Epithelial cell of proximal tubule (primary cell): ENCODE measurements at regions not wholly inside any gene's neighbourhood (a gene's known extent, or its start where the extent isn't known, plus 50 kb on each side); places are given as distances from the start of the nearest gene placed in this dataset.

Source experiments
- DNase-seq: peaks from one replicate; pipeline ENCODE4 v3.0.0-alpha.2; 2011; ENCODE audit warnings: low read depth
- H3K4me3 ChIP-seq: 2 replicates; pipeline ENCODE4 v1.5.1; 2011; ENCODE audit warnings: low read depth, mild to moderate bottlenecking, low read length
- TF ChIP-seq, protein P1 (sequence below): conservative IDR thresholded peaks from 2 replicates; pipeline ENCODE4 v1.5.1; 2012; ENCODE audit warnings: low read depth, mild to moderate bottlenecking, low read length

- TF ChIP-seq, protein P1, sequence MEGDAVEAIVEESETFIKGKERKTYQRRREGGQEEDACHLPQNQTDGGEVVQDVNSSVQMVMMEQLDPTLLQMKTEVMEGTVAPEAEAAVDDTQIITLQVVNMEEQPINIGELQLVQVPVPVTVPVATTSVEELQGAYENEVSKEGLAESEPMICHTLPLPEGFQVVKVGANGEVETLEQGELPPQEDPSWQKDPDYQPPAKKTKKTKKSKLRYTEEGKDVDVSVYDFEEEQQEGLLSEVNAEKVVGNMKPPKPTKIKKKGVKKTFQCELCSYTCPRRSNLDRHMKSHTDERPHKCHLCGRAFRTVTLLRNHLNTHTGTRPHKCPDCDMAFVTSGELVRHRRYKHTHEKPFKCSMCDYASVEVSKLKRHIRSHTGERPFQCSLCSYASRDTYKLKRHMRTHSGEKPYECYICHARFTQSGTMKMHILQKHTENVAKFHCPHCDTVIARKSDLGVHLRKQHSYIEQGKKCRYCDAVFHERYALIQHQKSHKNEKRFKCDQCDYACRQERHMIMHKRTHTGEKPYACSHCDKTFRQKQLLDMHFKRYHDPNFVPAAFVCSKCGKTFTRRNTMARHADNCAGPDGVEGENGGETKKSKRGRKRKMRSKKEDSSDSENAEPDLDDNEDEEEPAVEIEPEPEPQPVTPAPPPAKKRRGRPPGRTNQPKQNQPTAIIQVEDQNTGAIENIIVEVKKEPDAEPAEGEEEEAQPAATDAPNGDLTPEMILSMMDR, result no peak
- no peak for DNase-seq
- no peak overlapping the region for H3K4me3 ChIP-seq
Measured at GRCh38 chr14:62077676-62078261, 315.5 kb downstream of the SNAPC1 start.

- TF ChIP-seq, protein P1, result no peak
- DNase-seq, result no peak
- H3K4me3 ChIP-seq, result no peak overlapping the region
Measured at GRCh38 chr14:62079038-62079437, 316.8 kb downstream of the SNAPC1 start.

DNA sequence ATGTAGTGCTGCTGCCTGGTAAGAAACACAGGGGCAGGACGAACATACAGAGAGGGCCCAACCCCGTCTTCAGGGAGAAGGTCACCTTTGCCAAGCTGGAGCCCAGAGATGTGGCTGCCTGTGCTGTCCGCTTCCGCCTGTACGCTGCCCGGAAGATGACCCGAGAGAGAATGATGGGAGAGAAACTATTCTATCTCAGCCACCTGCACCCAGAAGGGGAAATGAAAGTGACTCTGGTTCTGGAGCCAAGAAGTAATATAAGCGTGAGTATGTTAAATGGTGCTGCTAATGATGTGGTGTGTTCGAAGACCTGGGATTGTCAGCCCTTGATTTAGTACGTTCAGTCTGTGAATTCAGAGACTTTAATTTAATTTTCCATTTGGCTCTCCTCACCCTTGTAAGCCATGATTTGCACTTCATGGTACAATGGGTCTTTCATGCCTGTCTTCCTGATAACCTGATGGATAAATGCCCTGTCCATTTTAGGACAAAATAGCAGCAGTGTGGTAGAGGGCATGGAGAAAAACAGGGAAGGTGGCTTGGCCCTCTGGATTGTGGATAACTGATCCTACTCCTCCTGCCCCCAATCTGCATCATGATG, 318.9 kb downstream of the SNAPC1 start:
- TF ChIP-seq, protein P1, result no peak
- DNase-seq, result no peak
- H3K4me3 ChIP-seq, result no peak overlapping the region

- no peak overlapping the region for H3K4me3 ChIP-seq
- no peak for DNase-seq
- TF ChIP-seq, protein P1, result no peak
Measured at GRCh38 chr14:62081951-62082350, 319.7 kb downstream of the SNAPC1 start.

DNA sequence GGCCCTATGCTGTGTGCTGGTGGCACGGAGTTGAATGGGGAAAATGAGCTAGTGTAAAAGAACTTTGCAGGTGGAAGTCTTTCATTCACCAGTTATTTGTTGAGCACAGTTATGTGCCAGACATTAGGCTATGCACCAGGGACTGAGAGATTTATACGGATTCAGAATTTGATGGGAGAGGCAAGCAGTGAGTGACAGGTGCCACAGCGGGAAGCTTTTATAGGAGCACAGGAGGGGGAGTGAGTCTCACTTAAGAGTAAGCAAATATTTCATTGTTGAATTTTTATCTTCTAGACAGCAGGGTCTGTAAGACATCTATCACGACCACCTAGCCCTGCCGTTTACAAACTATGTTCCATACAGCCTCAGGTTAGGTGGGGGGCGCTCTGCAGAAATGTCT, 320.6 kb downstream of the SNAPC1 start:
- TF ChIP-seq, protein P1, result no peak
- no peak for DNase-seq
- no peak overlapping the region for H3K4me3 ChIP-seq

- no peak for DNase-seq
- TF ChIP-seq, protein P1, result no peak
Measured at GRCh38 chr14:62084020-62084419, 321.8 kb downstream of the SNAPC1 start.

DNA sequence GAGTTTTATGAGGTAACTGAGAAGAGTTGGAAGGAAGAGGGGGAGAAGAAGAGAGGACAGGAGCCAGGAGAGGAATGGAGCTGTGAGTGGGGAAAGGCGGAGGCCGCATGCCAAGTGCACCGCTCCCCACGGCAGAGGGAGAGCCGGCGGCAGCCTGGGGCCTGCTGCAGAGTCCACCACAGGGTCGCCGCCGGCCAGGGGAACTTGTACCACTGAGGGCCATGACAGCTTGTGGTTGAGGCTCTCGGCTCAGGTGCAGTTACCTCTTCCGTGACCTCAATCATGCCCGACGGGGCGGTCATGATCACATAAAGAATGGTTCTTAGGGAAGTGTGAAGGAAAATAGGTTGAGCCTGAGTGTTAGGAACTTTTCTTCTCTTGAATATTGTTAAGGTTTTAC, 325.0 kb downstream of the SNAPC1 start:
- DNase-seq, result no peak
- H3K4me3 ChIP-seq, result no peak overlapping the region
- TF ChIP-seq, protein P1, result no peak

More at GRCh38 chr14:62084020-62084419, 321.8 kb downstream of the SNAPC1 start:
- no peak overlapping the region for H3K4me3 ChIP-seq
